ENCODE measurements at regions not wholly inside any gene's neighbourhood (a gene's known extent, or its start where the extent isn't known, plus 50 kb on each side); places are given as distances from the start of the nearest gene placed in this dataset.

DNA sequence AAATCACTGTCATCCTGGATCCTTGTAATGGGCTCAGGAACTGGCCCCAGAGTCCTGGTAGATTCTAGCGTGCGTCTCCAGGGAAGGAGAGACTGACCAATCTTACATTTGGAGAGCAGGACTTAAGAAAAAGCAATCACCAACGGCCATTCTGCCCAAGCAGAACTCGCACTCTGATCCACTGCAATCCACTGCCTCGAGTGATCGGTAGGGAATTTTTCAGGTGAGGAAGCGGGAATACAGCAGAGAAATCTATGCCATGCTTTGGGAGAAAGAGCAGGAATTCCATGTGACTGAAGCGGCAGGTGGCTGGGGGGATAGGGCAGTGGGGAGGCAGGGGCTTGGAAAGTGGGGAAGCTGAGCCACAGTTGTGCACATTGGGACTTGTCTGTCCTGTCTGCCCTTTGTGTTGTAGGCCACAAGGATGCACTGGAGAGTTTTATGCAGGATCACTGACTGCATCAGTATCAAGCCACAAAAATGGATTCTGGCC, 143.9 kb upstream of the HS3ST2 start:
- H3K36me3 ChIP-seq (ENCODE audit: control insufficient read depth in 4 of 4, insufficient read depth in 4 of 4, low read length in 3 of 4), result no peaks in the 10 kb centered on the region
- ChIA-PET POLR2A (no interaction called here), CTCF (interaction anchor here (1.3 kb wide), 1 partner anchor 13 kb away, joined by 3 read pairs; no protein-coding TSS in a partner anchor)
- H3K27me3 ChIP-seq (replicated peaks in 2 of 5; ENCODE audit: control insufficient read depth in 4 of 5, insufficient read depth in 5 of 5, low read length in 4 of 5), result peaks cover 0 to 18% (median 4%) of the 10 kb centered on the region in 5 experiments
- no peaks in the 10 kb centered on the region for H3K9me3 ChIP-seq (ENCODE audit: control extremely low read depth in 1 of 5, control insufficient read depth in 4 of 5, insufficient read depth in 2 of 5, low read depth in 1 of 5, low read length in 4 of 5)
- no peak for DNase-seq
- WGBS (ENCODE audit: insufficient coverage), result 96% methylated on average over 8 of the region's 8 CpGs
- peak overlapping the region in 1 of 7 experiments; percentile 32 for H3K4me3 ChIP-seq (ENCODE audit: control insufficient read depth in 1 of 7, extremely low read depth in 1 of 7, insufficient read depth in 4 of 7, low read depth in 2 of 7, low read length in 6 of 7)
- peaks cover 0 to 7% (median 0%) of the 10 kb centered on the region in 4 experiments for H3K4me1 ChIP-seq (ENCODE audit: control extremely low read depth in 1 of 4, control insufficient read depth in 4 of 4, insufficient read depth in 4 of 4, low read length in 3 of 4)
- no peak overlapping the region for H3K27ac ChIP-seq (ENCODE audit: insufficient read depth in 1 of 2, low read depth in 1 of 2, low read length in 2 of 2, poor library complexity in 1 of 2, severe bottlenecking in 2 of 2)

- 19% methylated on average over 7 of the region's 7 CpGs for WGBS (ENCODE audit: insufficient coverage)
- no peaks in the 10 kb centered on the region for H3K36me3 ChIP-seq (ENCODE audit: control insufficient read depth in 4 of 4, insufficient read depth in 4 of 4, low read length in 3 of 4)
- no peak overlapping the region for H3K27ac ChIP-seq (ENCODE audit: insufficient read depth in 1 of 2, low read depth in 1 of 2, low read length in 2 of 2, poor library complexity in 1 of 2, severe bottlenecking in 2 of 2)
- H3K9me3 ChIP-seq (ENCODE audit: control extremely low read depth in 1 of 5, control insufficient read depth in 4 of 5, insufficient read depth in 2 of 5, low read depth in 1 of 5, low read length in 4 of 5), result peaks cover 0 to under 1% (median 0%) of the 10 kb centered on the region in 5 experiments
- ChIA-PET POLR2A (interaction anchor here (0.5 kb wide), 1 partner anchor 570 kb away, joined by 3 read pairs; no protein-coding TSS in a partner anchor), CTCF (interaction anchor here (1.3 kb wide), 1 partner anchor 13 kb away, joined by 3 read pairs; no protein-coding TSS in a partner anchor)
- H3K4me3 ChIP-seq (ENCODE audit: control insufficient read depth in 1 of 7, extremely low read depth in 1 of 7, insufficient read depth in 4 of 7, low read depth in 2 of 7, low read length in 6 of 7), result peak overlapping the region in 1 of 7 experiments; percentile 32
- DNase-seq, result peak; percentile 38 to 79 (median 67)
- peaks cover 0 to 15% (median 3%) of the 10 kb centered on the region in 5 experiments for H3K27me3 ChIP-seq (replicated peaks in 2 of 5; ENCODE audit: control insufficient read depth in 4 of 5, insufficient read depth in 5 of 5, low read length in 4 of 5)
- H3K4me1 ChIP-seq (ENCODE audit: control extremely low read depth in 1 of 4, control insufficient read depth in 4 of 4, insufficient read depth in 4 of 4, low read length in 3 of 4), result peaks cover 0 to 7% (median 0%) of the 10 kb centered on the region in 4 experiments
Observed at GRCh38 chr16:22670551-22671041, 143.4 kb upstream of the HS3ST2 start.

DNA sequence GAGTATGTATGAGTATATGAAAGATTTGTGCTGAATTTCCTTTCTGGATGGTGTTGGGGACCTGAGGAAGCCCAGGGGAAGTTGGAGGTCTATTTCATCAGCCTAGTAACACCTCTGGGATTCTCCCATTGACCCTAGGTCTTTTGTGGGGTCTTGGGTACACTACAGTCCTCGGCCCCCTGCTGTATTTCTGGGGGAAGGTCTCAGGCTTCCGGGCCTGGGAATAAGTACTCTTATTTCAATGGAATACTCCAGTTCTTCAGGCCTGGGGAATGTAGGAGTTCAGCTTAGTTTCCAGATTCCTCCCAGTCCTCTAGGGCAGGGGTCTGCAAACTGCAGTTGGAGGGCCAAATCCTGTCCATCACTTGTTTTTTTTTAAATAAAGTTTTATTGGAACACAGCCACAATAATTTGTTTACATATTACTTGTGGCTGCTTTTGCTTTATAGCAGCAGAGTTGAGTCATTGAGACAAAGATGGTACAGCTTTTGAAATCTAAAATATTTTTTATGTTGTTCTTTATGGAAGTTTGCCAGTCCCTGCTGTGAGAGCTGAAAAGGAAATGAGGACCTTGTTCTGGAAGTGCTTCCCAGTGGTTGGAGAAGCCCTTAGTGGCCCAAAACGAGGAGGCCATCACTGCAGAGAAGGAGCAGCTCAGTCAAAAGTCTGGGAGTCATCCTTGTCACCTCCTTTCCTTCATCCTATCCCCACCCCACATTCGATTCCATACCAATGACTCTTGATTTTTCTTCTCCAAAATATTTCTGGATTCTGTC, 142.5 kb upstream of the HS3ST2 start:
- Histone ChIP-seq H3K4me3 (ENCODE audit: control insufficient read depth in 1 of 7, extremely low read depth in 1 of 7, insufficient read depth in 4 of 7, low read depth in 2 of 7, low read length in 6 of 7) (no peak overlapping the region), H3K27me3 (replicated peaks in 2 of 5; ENCODE audit: control insufficient read depth in 4 of 5, insufficient read depth in 5 of 5, low read length in 4 of 5) (peaks cover 0 to 18% (median 3%) of the 10 kb centered on the region in 5 experiments), H3K9me3 (ENCODE audit: control extremely low read depth in 1 of 5, control insufficient read depth in 4 of 5, insufficient read depth in 2 of 5, low read depth in 1 of 5, low read length in 4 of 5) (peaks cover 0 to 3% (median 0%) of the 10 kb centered on the region in 5 experiments), H3K27ac (ENCODE audit: insufficient read depth in 1 of 2, low read depth in 1 of 2, low read length in 2 of 2, poor library complexity in 1 of 2, severe bottlenecking in 2 of 2) (no peak overlapping the region), H3K4me1 (ENCODE audit: control extremely low read depth in 1 of 4, control insufficient read depth in 4 of 4, insufficient read depth in 4 of 4, low read length in 3 of 4) (peaks cover 0 to 7% (median 0%) of the 10 kb centered on the region in 4 experiments), H3K36me3 (ENCODE audit: control insufficient read depth in 4 of 4, insufficient read depth in 4 of 4, low read length in 3 of 4) (no peaks in the 10 kb centered on the region)
- ChIA-PET CTCF (interaction anchor here (1.1 kb wide), 1 partner anchor 141 kb away, joined by 3 read pairs; no protein-coding TSS in a partner anchor), POLR2A (interaction anchor here (0.5 kb wide), 1 partner anchor 1434 kb away, joined by 4 read pairs; no protein-coding TSS in a partner anchor)
- WGBS (ENCODE audit: insufficient coverage), result 93% methylated on average over 4 of the region's 4 CpGs
- no peak for DNase-seq

DNA sequence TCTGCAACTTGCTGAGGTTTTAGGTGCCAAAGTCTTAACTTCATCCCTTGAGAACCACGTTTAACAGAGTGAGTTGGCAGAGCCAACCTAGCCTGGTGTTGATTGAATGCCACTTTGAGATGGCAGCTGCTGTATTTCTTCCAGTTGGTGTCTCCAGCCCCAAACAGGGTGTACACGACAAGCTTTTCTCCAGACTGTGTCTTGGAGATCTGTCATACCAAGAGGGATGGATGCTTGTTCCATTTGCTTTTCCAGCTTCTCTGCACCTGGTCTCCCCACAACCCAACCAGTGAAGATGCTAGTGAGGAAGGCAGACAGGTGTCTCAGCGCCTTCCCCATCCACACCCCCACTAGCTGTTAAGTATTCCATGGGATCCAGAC, 141.1 kb upstream of the HS3ST2 start:
- no peaks in the 10 kb centered on the region for H3K36me3 ChIP-seq (ENCODE audit: control insufficient read depth in 4 of 4, insufficient read depth in 4 of 4, low read length in 3 of 4)
- ChIA-PET POLR2A (no interaction called here), CTCF (interaction anchor here (1.1 kb wide), 1 partner anchor 139 kb away, joined by 3 read pairs; no protein-coding TSS in a partner anchor)
- no peak for DNase-seq
- peaks cover 0 to 3% (median 3%) of the 10 kb centered on the region in 5 experiments for H3K9me3 ChIP-seq (ENCODE audit: control extremely low read depth in 1 of 5, control insufficient read depth in 4 of 5, insufficient read depth in 2 of 5, low read depth in 1 of 5, low read length in 4 of 5)
- peaks cover 0 to 18% (median 3%) of the 10 kb centered on the region in 5 experiments for H3K27me3 ChIP-seq (replicated peaks in 2 of 5; ENCODE audit: control insufficient read depth in 4 of 5, insufficient read depth in 5 of 5, low read length in 4 of 5)
- WGBS (ENCODE audit: insufficient coverage), result 90% methylated on average over 3 of the region's 3 CpGs
- peaks cover 0 to 7% (median 0%) of the 10 kb centered on the region in 4 experiments for H3K4me1 ChIP-seq (ENCODE audit: control extremely low read depth in 1 of 4, control insufficient read depth in 4 of 4, insufficient read depth in 4 of 4, low read length in 3 of 4)
- H3K27ac ChIP-seq (ENCODE audit: insufficient read depth in 1 of 2, low read depth in 1 of 2, low read length in 2 of 2, poor library complexity in 1 of 2, severe bottlenecking in 2 of 2), result no peak overlapping the region
- no peak overlapping the region for H3K4me3 ChIP-seq (ENCODE audit: control insufficient read depth in 1 of 7, extremely low read depth in 1 of 7, insufficient read depth in 4 of 7, low read depth in 2 of 7, low read length in 6 of 7)

GRCh38 chr16:22673421-22673831, 140.5 kb upstream of the HS3ST2 start:
- peaks cover 0 to 18% (median 3%) of the 10 kb centered on the region in 5 experiments for H3K27me3 ChIP-seq (replicated peaks in 2 of 5; ENCODE audit: control insufficient read depth in 4 of 5, insufficient read depth in 5 of 5, low read length in 4 of 5)
- H3K27ac ChIP-seq (ENCODE audit: insufficient read depth in 1 of 2, low read depth in 1 of 2, low read length in 2 of 2, poor library complexity in 1 of 2, severe bottlenecking in 2 of 2), result no peak overlapping the region
- H3K9me3 ChIP-seq (ENCODE audit: control extremely low read depth in 1 of 5, control insufficient read depth in 4 of 5, insufficient read depth in 2 of 5, low read depth in 1 of 5, low read length in 4 of 5), result peaks cover 0 to 5% (median 3%) of the 10 kb centered on the region in 5 experiments
- ChIA-PET POLR2A (no interaction called here), CTCF (no interaction called here)
- H3K36me3 ChIP-seq (ENCODE audit: control insufficient read depth in 4 of 4, insufficient read depth in 4 of 4, low read length in 3 of 4), result no peaks in the 10 kb centered on the region
- 92% methylated on average over 2 of the region's 2 CpGs for WGBS (ENCODE audit: insufficient coverage)
- H3K4me1 ChIP-seq (ENCODE audit: control extremely low read depth in 1 of 4, control insufficient read depth in 4 of 4, insufficient read depth in 4 of 4, low read length in 3 of 4), result peaks cover 0 to 7% (median 0%) of the 10 kb centered on the region in 4 experiments
- H3K4me3 ChIP-seq (ENCODE audit: control insufficient read depth in 1 of 7, extremely low read depth in 1 of 7, insufficient read depth in 4 of 7, low read depth in 2 of 7, low read length in 6 of 7), result no peak overlapping the region
- DNase-seq, result no peak

- Histone ChIP-seq H3K27me3 (replicated peaks in 2 of 5; ENCODE audit: control insufficient read depth in 4 of 5, insufficient read depth in 5 of 5, low read length in 4 of 5) (peaks cover 0 to 23% (median 9%) of the 10 kb centered on the region in 5 experiments), H3K4me1 (ENCODE audit: control extremely low read depth in 1 of 4, control insufficient read depth in 4 of 4, insufficient read depth in 4 of 4, low read length in 3 of 4) (peaks cover 0 to 7% (median 0%) of the 10 kb centered on the region in 4 experiments), H3K9me3 (ENCODE audit: control extremely low read depth in 1 of 5, control insufficient read depth in 4 of 5, insufficient read depth in 2 of 5, low read depth in 1 of 5, low read length in 4 of 5) (peaks cover 0 to 5% (median 3%) of the 10 kb centered on the region in 5 experiments), H3K36me3 (ENCODE audit: control insufficient read depth in 4 of 4, insufficient read depth in 4 of 4, low read length in 3 of 4) (no peaks in the 10 kb centered on the region), H3K27ac (ENCODE audit: insufficient read depth in 1 of 2, low read depth in 1 of 2, low read length in 2 of 2, poor library complexity in 1 of 2, severe bottlenecking in 2 of 2) (no peak overlapping the region), H3K4me3 (ENCODE audit: control insufficient read depth in 1 of 7, extremely low read depth in 1 of 7, insufficient read depth in 4 of 7, low read depth in 2 of 7, low read length in 6 of 7) (no peak overlapping the region)
- no peak for DNase-seq
- CTCF ChIA-PET, result no interaction called here
- 96% methylated on average over 3 of the region's 3 CpGs for WGBS (ENCODE audit: insufficient coverage)
- POLR2A ChIA-PET, result no interaction called here
Observed at GRCh38 chr16:22674832-22675191, 139.2 kb upstream of the HS3ST2 start.
